ENCODE measurements at regions not wholly inside any gene's neighbourhood (a gene's known extent, or its start where the extent isn't known, plus 50 kb on each side); places are given as distances from the start of the nearest gene placed in this dataset.
"Not testable (repeated sequence)": the region's sequence is repeated elsewhere in the genome, so short reads cannot be mapped to it uniquely, and the experiment has no call there.

- Histone ChIP-seq H3K4me2 (ENCODE audit: low read length) (no peak overlapping the region), H3K4me3 (ENCODE audit: low read length) (no peak overlapping the region), H3K27me3 (ENCODE audit: insufficient read depth, low read depth, low read length) (no peaks in the 10 kb centered on the region), H3K9ac (ENCODE audit: low read length) (no peak overlapping the region), H3K9me2 (ENCODE audit: insufficient read depth, low read length) (no peaks in the 10 kb centered on the region), H3K79me2 (replicated peaks; ENCODE audit: insufficient read depth, low read length) (no peaks in the 10 kb centered on the region), H3K36me3 (ENCODE audit: insufficient read depth, low read length) (no peaks in the 10 kb centered on the region), H3K9me3 (ENCODE audit: low read length) (no peaks in the 10 kb centered on the region), H3F3A (ENCODE audit: insufficient read depth, low read length, poor library complexity, severe bottlenecking) (no peaks in the 10 kb centered on the region), H3K27ac (ENCODE audit: low read length) (no peak overlapping the region), H4K20me1 (ENCODE audit: insufficient read depth) (no peaks in the 10 kb centered on the region), H2AFZ (ENCODE audit: low read depth, low read length) (no peak overlapping the region)
- TF ChIP-seq MXI1 (conservative IDR thresholded peaks at IDR 0.05; ENCODE audit: poor library complexity, severe bottlenecking) = no peak
- TF ChIP-seq POLR2AphosphoS5 (IDR thresholded peaks at IDR 0.05) = no peak
- TF ChIP-seq TAF1 (IDR thresholded peaks at IDR 0.05; ENCODE audit: low read depth) = no peak
- no peak for TF ChIP-seq SMC3 (conservative IDR thresholded peaks at IDR 0.05; ENCODE audit: poor library complexity)
Measured at GRCh38 chr5:92283521-92283920, 900.4 kb upstream of the ARRDC3 start.

DNA sequence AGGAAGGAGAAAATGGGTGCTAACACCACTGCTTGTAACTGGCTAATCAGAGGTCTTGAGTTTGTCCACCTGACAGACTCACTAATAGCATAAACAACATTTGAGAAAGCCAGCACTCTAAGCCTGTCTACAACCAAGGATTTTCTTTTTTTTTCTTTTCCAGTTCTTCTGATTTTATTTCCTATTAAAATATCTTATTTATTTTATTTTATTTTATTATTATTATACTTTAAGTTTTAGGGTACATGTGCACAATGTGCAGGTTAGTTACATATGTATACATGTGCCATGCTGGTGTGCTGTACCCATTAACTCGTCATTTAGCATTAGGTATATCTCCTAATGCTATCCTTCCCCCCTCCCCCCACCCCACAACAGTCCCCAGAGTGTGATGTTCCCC, 888.6 kb upstream of the ARRDC3 start:
- H3K27me3 ChIP-seq (ENCODE audit: insufficient read depth, low read depth, low read length); H3K4me2 ChIP-seq (ENCODE audit: low read length); H3K4me3 ChIP-seq (ENCODE audit: low read length); H3K79me2 ChIP-seq (replicated peaks; ENCODE audit: insufficient read depth, low read length); H4K20me1 ChIP-seq (ENCODE audit: insufficient read depth); H2AFZ ChIP-seq (ENCODE audit: low read depth, low read length); H3K9ac ChIP-seq (ENCODE audit: low read length); H3F3A ChIP-seq (ENCODE audit: insufficient read depth, low read length, poor library complexity, severe bottlenecking); H3K36me3 ChIP-seq (ENCODE audit: insufficient read depth, low read length); H3K27ac ChIP-seq (ENCODE audit: low read length); H3K9me2 ChIP-seq (ENCODE audit: insufficient read depth, low read length); H3K9me3 ChIP-seq (ENCODE audit: low read length): not testable (repeated sequence)

- Histone ChIP-seq H3K27me3 (ENCODE audit: insufficient read depth, low read depth, low read length) (no peaks in the 10 kb centered on the region), H2AFZ (ENCODE audit: low read depth, low read length) (no peak overlapping the region), H3K9me3 (ENCODE audit: low read length) (no peaks in the 10 kb centered on the region), H4K20me1 (ENCODE audit: insufficient read depth) (no peaks in the 10 kb centered on the region), H3F3A (ENCODE audit: insufficient read depth, low read length, poor library complexity, severe bottlenecking) (no peaks in the 10 kb centered on the region), H3K4me3 (ENCODE audit: low read length) (no peak overlapping the region), H3K4me2 (ENCODE audit: low read length) (no peak overlapping the region), H3K9me2 (ENCODE audit: insufficient read depth, low read length) (no peaks in the 10 kb centered on the region), H3K36me3 (ENCODE audit: insufficient read depth, low read length) (no peaks in the 10 kb centered on the region), H3K79me2 (replicated peaks; ENCODE audit: insufficient read depth, low read length) (no peaks in the 10 kb centered on the region), H3K27ac (ENCODE audit: low read length) (no peak overlapping the region), H3K9ac (ENCODE audit: low read length) (no peak overlapping the region)
- TF ChIP-seq RAD21 (conservative IDR thresholded peaks at IDR 0.05) = no peak
- no peak for TF ChIP-seq SMC3 (conservative IDR thresholded peaks at IDR 0.05; ENCODE audit: poor library complexity)
- TF ChIP-seq EZH2 (IDR thresholded peaks at IDR 0.05; ENCODE audit: borderline replicate concordance, insufficient read depth, low read length, poor library complexity, severe bottlenecking) = no peak
- TF ChIP-seq, protein P1, sequence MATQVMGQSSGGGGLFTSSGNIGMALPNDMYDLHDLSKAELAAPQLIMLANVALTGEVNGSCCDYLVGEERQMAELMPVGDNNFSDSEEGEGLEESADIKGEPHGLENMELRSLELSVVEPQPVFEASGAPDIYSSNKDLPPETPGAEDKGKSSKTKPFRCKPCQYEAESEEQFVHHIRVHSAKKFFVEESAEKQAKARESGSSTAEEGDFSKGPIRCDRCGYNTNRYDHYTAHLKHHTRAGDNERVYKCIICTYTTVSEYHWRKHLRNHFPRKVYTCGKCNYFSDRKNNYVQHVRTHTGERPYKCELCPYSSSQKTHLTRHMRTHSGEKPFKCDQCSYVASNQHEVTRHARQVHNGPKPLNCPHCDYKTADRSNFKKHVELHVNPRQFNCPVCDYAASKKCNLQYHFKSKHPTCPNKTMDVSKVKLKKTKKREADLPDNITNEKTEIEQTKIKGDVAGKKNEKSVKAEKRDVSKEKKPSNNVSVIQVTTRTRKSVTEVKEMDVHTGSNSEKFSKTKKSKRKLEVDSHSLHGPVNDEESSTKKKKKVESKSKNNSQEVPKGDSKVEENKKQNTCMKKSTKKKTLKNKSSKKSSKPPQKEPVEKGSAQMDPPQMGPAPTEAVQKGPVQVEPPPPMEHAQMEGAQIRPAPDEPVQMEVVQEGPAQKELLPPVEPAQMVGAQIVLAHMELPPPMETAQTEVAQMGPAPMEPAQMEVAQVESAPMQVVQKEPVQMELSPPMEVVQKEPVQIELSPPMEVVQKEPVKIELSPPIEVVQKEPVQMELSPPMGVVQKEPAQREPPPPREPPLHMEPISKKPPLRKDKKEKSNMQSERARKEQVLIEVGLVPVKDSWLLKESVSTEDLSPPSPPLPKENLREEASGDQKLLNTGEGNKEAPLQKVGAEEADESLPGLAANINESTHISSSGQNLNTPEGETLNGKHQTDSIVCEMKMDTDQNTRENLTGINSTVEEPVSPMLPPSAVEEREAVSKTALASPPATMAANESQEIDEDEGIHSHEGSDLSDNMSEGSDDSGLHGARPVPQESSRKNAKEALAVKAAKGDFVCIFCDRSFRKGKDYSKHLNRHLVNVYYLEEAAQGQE (IDR thresholded peaks at IDR 0.05; ENCODE audit: borderline replicate concordance) = no peak
- TF ChIP-seq CTCF (IDR thresholded peaks at IDR 0.05; ENCODE audit: poor library complexity, severe bottlenecking) = no peak
- no peak for TF ChIP-seq TAF1 (IDR thresholded peaks at IDR 0.05; ENCODE audit: low read depth)
- TF ChIP-seq POLR2AphosphoS5 (IDR thresholded peaks at IDR 0.05) = no peak
- TF ChIP-seq EP300 (conservative IDR thresholded peaks at IDR 0.05; ENCODE audit: poor library complexity, severe bottlenecking) = no peak
- TF ChIP-seq MXI1 (conservative IDR thresholded peaks at IDR 0.05; ENCODE audit: poor library complexity, severe bottlenecking) = no peak
Measured at GRCh38 chr5:92268343-92268742, 885.2 kb upstream of the ARRDC3 start.
